ENCODE measurements at regions not wholly inside any gene's neighbourhood (a gene's known extent, or its start where the extent isn't known, plus 50 kb on each side); places are given as distances from the start of the nearest gene placed in this dataset.

- Histone ChIP-seq H4K20me1 (ENCODE audit: control insufficient read depth, insufficient read depth, insufficient read length) (no peaks in the 10 kb centered on the region), H2BK12ac (ENCODE audit: insufficient read length, low read depth, low read length) (no peak overlapping the region), H3K9me3 (ENCODE audit: control insufficient read depth, low read depth, low read length) (no peaks in the 10 kb centered on the region), H3K23ac (ENCODE audit: insufficient read length, low read depth, low read length) (no peak overlapping the region), H3K4me1 (ENCODE audit: insufficient read depth, low read length) (no peaks in the 10 kb centered on the region), H2AFZ (ENCODE audit: low read length) (no peak overlapping the region), H3K27me3 (ENCODE audit: insufficient read depth, low read length) (no peaks in the 10 kb centered on the region; the same call in 1 of the 2 replicates), H2AK5ac (ENCODE audit: insufficient read length, low read length) (no peak overlapping the region), H3K4ac (ENCODE audit: low read depth, low read length) (no peak overlapping the region), H2BK20ac (ENCODE audit: low read depth, low read length, poor library complexity, severe bottlenecking) (no peak overlapping the region), H3K18ac (ENCODE audit: insufficient read length, low read depth, low read length) (no peak overlapping the region), H2BK15ac (ENCODE audit: low read depth, low read length) (no peak overlapping the region), H3K56ac (ENCODE audit: insufficient read length, low read depth, low read length) (no peak overlapping the region), H3K27ac (ENCODE audit: insufficient read length, low read depth, low read length) (no peak overlapping the region), H3K14ac (ENCODE audit: insufficient read depth, low read length) (no peak overlapping the region), H3K4me2 (ENCODE audit: insufficient read depth, insufficient read length, low read length) (no peak overlapping the region), H2BK120ac (ENCODE audit: low read depth, low read length, poor library complexity, severe bottlenecking) (no peak overlapping the region), H4K91ac (ENCODE audit: insufficient read length, low read depth, low read length) (no peak overlapping the region), H4K8ac (replicated peaks; ENCODE audit: insufficient read length, low read depth, low read length) (no peak overlapping the region), H3K79me2 (ENCODE audit: insufficient read depth, low read length) (no peaks in the 10 kb centered on the region), H3K9ac (ENCODE audit: extremely low read depth, insufficient read length, low read length) (no peak overlapping the region), H3K79me1 (ENCODE audit: insufficient read depth, low read depth, low read length, poor library complexity, severe bottlenecking) (no peaks in the 10 kb centered on the region), H3T11ph (ENCODE audit: low read length) (no peak overlapping the region), H2BK5ac (ENCODE audit: insufficient read length, low read length) (no peak overlapping the region), H3K23me2 (ENCODE audit: insufficient read length, low read depth, low read length, poor library complexity, severe bottlenecking) (no peaks in the 10 kb centered on the region), H4K5ac (ENCODE audit: insufficient read length, low read depth, low read length) (no peak overlapping the region)
- Mint-ChIP-seq H3K4me3 (no peak overlapping the region), H3K9me3 (no peaks in the 10 kb centered on the region; a peak in 1 of 5 replicates), H3K4me1 (peaks cover 0 to 5% of the 10 kb centered on the region in 2 experiments; a peak in 1 of 4 replicates), H3K27me3 (ENCODE audit: low read depth) (peaks cover 12% of the 10 kb centered on the region), H3K36me3 (ENCODE audit: insufficient read depth in 1 of 3, low read depth in 3 of 3) (no peaks in the 10 kb centered on the region), H3K27ac (no peak overlapping the region; a peak in 1 of 7 replicates)
- WGBS (ENCODE audit: extremely low coverage, insufficient read length, low lambda C conversion rate): no CpG with 5 or more reads among the region's 5 CpGs
- no peak for TF ChIP-seq CTCF (conservative IDR thresholded peaks at IDR 0.05)
- no peak for DNase-seq
Observed at GRCh38 chr5:72569408-72569944, 62.3 kb upstream of the ZNF366 start.

All from H9 (cell line).